Activated T-helper 2 cell treated with anti-CD3 and anti-CD28 coated beads, Interferon-gamma antibody, Interleukin-2, Interleukin-4, amounts not matched to agents 10 μg/mL and 5 μg/mL and 100 μg/mL, durations not matched to agents 14 hours and 24 hours and 36 hours (primary cell): ENCODE measurements at regions not wholly inside any gene's neighbourhood (a gene's known extent, or its start where the extent isn't known, plus 50 kb on each side); places are given as distances from the start of the nearest gene placed in this dataset.

Experiments
- DNase-seq: peaks from one replicate; pipeline ENCODE4 v3.0.0; 2021; ENCODE audit warnings: low spot score
- H3K27ac Mint-ChIP-seq: one replicate; pipeline ENCODE4 v1.8.0; 2021; ENCODE audit warnings: mixed read lengths
- H3K27me3 Mint-ChIP-seq: one replicate; pipeline ENCODE4 v1.8.0; 2021; ENCODE audit warnings: low read depth, mixed read lengths
- H3K36me3 Mint-ChIP-seq: one replicate; pipeline ENCODE4 v1.8.0; 2021; ENCODE audit warnings: low read depth, mixed read lengths
- H3K4me1 Mint-ChIP-seq: one replicate; pipeline ENCODE4 v1.8.0; 2021; ENCODE audit warnings: low read depth, mixed read lengths
- H3K4me3 Mint-ChIP-seq: one replicate; pipeline ENCODE4 v1.8.0; 2021; ENCODE audit warnings: low read depth, mild to moderate bottlenecking, moderate library complexity, mixed read lengths
- H3K9me3 Mint-ChIP-seq: one replicate; pipeline ENCODE4 v1.8.0; 2021; ENCODE audit warnings: mixed read lengths
- intact Hi-C: fragments of 100-400 bp; cut with micrococcal nuclease; formaldehyde crosslinking; loops from one replicate; pipeline ENCODE4 v1.15.1; 2023

DNA sequence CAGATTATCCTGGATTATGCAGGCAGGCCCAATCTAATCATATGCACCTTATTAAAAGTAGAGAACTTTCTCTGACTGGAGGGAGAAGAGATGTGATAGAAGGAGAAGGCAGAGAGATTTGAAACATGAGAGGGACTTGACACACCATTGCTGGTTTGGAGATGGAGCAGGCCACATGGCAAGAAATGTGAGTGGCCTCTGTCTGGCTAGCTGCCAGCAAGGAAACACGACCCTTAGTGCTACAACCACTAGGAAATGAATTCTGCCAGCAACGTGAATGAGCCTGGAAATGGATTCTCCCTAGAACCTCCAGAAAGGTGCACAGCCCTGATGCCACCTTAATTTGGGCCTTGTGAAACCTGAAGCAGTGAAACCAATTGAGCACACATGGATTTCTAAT is 79.5 kb upstream of the MBNL3 start:
- H3K4me3 Mint-ChIP-seq = no peak overlapping the region
- no peaks in the 10 kb centered on the region for H3K36me3 Mint-ChIP-seq
- peaks cover 3% of the 10 kb centered on the region for H3K27me3 Mint-ChIP-seq
- H3K27ac Mint-ChIP-seq = no peak overlapping the region
- intact Hi-C loops = no loop called here
- no peaks in the 10 kb centered on the region for H3K9me3 Mint-ChIP-seq
- no peak for DNase-seq
- H3K4me1 Mint-ChIP-seq = no peaks in the 10 kb centered on the region

DNA sequence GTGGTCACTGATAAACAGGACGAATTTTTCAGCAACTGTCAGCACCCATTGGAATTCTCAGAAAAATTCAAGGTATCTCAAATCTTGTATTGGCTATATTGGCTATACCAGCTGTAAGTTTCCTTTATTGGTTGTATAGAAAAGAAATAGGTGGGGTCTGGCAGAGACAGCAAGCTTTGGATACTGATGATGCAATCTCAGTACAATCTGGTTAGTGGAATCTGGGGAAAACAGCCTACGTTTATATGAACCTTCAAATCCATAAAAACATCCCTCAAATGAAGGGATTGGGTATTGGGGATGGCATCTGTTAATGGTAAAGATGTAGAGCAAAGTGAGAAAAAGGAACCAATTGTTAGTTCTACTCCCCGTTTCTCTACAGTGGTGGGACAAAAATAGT is 76.4 kb upstream of the MBNL3 start:
- Mint-ChIP-seq H3K4me3 (no peak overlapping the region), H3K4me1 (no peaks in the 10 kb centered on the region), H3K9me3 (no peaks in the 10 kb centered on the region), H3K27me3 (peaks cover 3% of the 10 kb centered on the region), H3K27ac (no peak overlapping the region), H3K36me3 (no peaks in the 10 kb centered on the region)
- DNase-seq = no peak
- intact Hi-C loops = loop anchor here (1.0 kb wide), 1 partner anchor 23 kb away; no protein-coding TSS in a partner anchor

- DNase-seq = no peak
- peaks cover 2% of the 10 kb centered on the region for H3K27me3 Mint-ChIP-seq
- intact Hi-C loops = no loop called here
- H3K36me3 Mint-ChIP-seq = no peaks in the 10 kb centered on the region
- no peaks in the 10 kb centered on the region for H3K9me3 Mint-ChIP-seq
- no peaks in the 10 kb centered on the region for H3K4me1 Mint-ChIP-seq
- no peak overlapping the region for H3K4me3 Mint-ChIP-seq
- H3K27ac Mint-ChIP-seq = no peak overlapping the region
Observed at GRCh38 chrX:132563976-132564375, 75.1 kb upstream of the MBNL3 start.

GRCh38 chrX:132561974-132562373 is 73.1 kb upstream of the MBNL3 start:
- Mint-ChIP-seq H3K9me3 (no peaks in the 10 kb centered on the region), H3K4me1 (no peaks in the 10 kb centered on the region), H3K4me3 (no peak overlapping the region), H3K36me3 (no peaks in the 10 kb centered on the region), H3K27me3 (no peaks in the 10 kb centered on the region), H3K27ac (no peak overlapping the region)
- intact Hi-C loops = no loop called here
- no peak for DNase-seq

DNA sequence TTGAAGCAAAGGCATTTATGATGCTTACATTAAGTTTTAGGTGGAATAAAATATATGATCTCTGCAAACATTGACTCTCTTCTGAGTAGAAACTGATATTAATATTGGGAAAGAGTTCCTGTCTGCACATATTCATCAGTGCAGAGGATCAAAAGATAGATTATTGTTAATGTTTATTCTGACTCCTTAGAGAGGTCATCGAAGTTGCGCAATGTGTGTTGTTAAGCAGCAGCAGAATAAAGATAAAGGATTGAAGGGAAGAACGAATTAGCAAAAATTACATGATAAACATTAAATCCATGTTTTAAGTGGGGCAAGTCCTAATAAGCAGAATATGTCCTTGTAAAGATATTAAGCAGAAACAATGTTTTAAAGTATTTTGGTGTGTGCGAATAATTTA is 72.6 kb upstream of the MBNL3 start:
- DNase-seq = no peak
- Mint-ChIP-seq H3K36me3 (no peaks in the 10 kb centered on the region), H3K27me3 (no peaks in the 10 kb centered on the region), H3K9me3 (no peaks in the 10 kb centered on the region), H3K4me3 (no peak overlapping the region), H3K4me1 (no peaks in the 10 kb centered on the region), H3K27ac (no peak overlapping the region)
- intact Hi-C loops = no loop called here

GRCh38 chrX:132559101-132559500 is 70.3 kb upstream of the MBNL3 start:
- no peaks in the 10 kb centered on the region for H3K9me3 Mint-ChIP-seq
- DNase-seq = no peak
- intact Hi-C loops = no loop called here
- no peak overlapping the region for H3K4me3 Mint-ChIP-seq
- H3K27me3 Mint-ChIP-seq = no peaks in the 10 kb centered on the region
- no peak overlapping the region for H3K27ac Mint-ChIP-seq
- no peaks in the 10 kb centered on the region for H3K36me3 Mint-ChIP-seq
- H3K4me1 Mint-ChIP-seq = no peaks in the 10 kb centered on the region

GRCh38 chrX:132539611-132540010 is 50.8 kb upstream of the MBNL3 start:
- no peak for DNase-seq
- H3K36me3 Mint-ChIP-seq = no peaks in the 10 kb centered on the region
- no peaks in the 10 kb centered on the region for H3K9me3 Mint-ChIP-seq
- no peaks in the 10 kb centered on the region for H3K27me3 Mint-ChIP-seq
- H3K27ac Mint-ChIP-seq = no peak overlapping the region
- H3K4me1 Mint-ChIP-seq = no peaks in the 10 kb centered on the region
- no peak overlapping the region for H3K4me3 Mint-ChIP-seq
- intact Hi-C loops = no loop called here
